Tibial artery (tissue), 4 donors: ENCODE measurements at regions not wholly inside any gene's neighbourhood (a gene's known extent, or its start where the extent isn't known, plus 50 kb on each side); places are given as distances from the start of the nearest gene placed in this dataset.

Source experiments
- DNase-seq, 2 donors: peaks; one replicate each; pipeline ENCODE4 v3.0.0-alpha.2; 2019
- H3K27ac ChIP-seq, 2 donors: fragments of 200-600 bp; sonication (generic) in 1 of 2; 1 replicate in 1 of 2; 2 replicates in 1 of 2; pipeline ENCODE4 v1.5.1; 2018 to 2019; ENCODE audit warnings: mild to moderate bottlenecking in 1 of 2
- H3K27me3 ChIP-seq, 2 donors: fragments of 200-600 bp; sonication (generic) in 1 of 2; one replicate each; pipeline versions ENCODE4 v1.5.1 to v1.6.0; 2016 to 2019
- H3K36me3 ChIP-seq, 3 donors: fragments of 200-600 bp; sonication (generic) in 2 of 3; one replicate each; pipeline ENCODE4 v1.5.1; 2016 to 2019; ENCODE audit warnings: mild to moderate bottlenecking in 2 of 3
- H3K4me1 ChIP-seq, 4 donors: fragments of 200-600 bp; sonication (generic) in 2 of 4; 1 replicate in 3 of 4; 2 replicates in 1 of 4; pipeline ENCODE4 v1.5.1; 2016 to 2019
- H3K4me3 ChIP-seq, 2 donors: fragments of 200-600 bp; sonication (generic) in 1 of 2; 1 replicate in 1 of 2; 2 replicates in 1 of 2; pipeline ENCODE4 v1.5.1; 2018 to 2019; ENCODE audit warnings: mild to moderate bottlenecking in 2 of 2
- H3K9me3 ChIP-seq, 3 donors: fragments of 200-600 bp; sonication (generic) in 1 of 3; one replicate each; pipeline ENCODE4 v1.5.1; 2016 to 2019
- intact Hi-C: fragments of 100-400 bp; cut with DNase I; formaldehyde crosslinking; loops from one replicate; pipeline ENCODE4 v1.15.0; 2023; ENCODE audit warnings: low total_unique reads
- TF ChIP-seq, protein P1 (sequence below), 2 experiments: fragments of 200-600 bp in 1 of 2; fragments of 450-650 bp in 1 of 2; IDR thresholded peaks; one replicate each; pipeline ENCODE4 v1.5.1; 2017 to 2019; ENCODE audit warnings: antibody characterized with exemption in 2 of 2, mild to moderate bottlenecking in 1 of 2, moderate library complexity in 1 of 2

- H3K4me3 ChIP-seq, result no peak overlapping the region
- intact Hi-C loops, result no loop called here
- DNase-seq, result no peak
- no peak overlapping the region for H3K27ac ChIP-seq
- TF ChIP-seq, protein P1, sequence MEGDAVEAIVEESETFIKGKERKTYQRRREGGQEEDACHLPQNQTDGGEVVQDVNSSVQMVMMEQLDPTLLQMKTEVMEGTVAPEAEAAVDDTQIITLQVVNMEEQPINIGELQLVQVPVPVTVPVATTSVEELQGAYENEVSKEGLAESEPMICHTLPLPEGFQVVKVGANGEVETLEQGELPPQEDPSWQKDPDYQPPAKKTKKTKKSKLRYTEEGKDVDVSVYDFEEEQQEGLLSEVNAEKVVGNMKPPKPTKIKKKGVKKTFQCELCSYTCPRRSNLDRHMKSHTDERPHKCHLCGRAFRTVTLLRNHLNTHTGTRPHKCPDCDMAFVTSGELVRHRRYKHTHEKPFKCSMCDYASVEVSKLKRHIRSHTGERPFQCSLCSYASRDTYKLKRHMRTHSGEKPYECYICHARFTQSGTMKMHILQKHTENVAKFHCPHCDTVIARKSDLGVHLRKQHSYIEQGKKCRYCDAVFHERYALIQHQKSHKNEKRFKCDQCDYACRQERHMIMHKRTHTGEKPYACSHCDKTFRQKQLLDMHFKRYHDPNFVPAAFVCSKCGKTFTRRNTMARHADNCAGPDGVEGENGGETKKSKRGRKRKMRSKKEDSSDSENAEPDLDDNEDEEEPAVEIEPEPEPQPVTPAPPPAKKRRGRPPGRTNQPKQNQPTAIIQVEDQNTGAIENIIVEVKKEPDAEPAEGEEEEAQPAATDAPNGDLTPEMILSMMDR (IDR thresholded peaks at IDR 0.05), result no peak
- no peaks in the 10 kb centered on the region for H3K36me3 ChIP-seq
- no peaks in the 10 kb centered on the region for H3K9me3 ChIP-seq
- no peaks in the 10 kb centered on the region for H3K27me3 ChIP-seq
- H3K4me1 ChIP-seq, result no peaks in the 10 kb centered on the region
These were observed 315.3 kb downstream of the BMPER start for GRCh38 chr7:34220506-34221185.

GRCh38 chr7:34222316-34222715, 317.0 kb downstream of the BMPER start:
- Histone ChIP-seq H3K36me3 (no peaks in the 10 kb centered on the region), H3K27me3 (peaks cover 0 to 6% of the 10 kb centered on the region in 2 donors), H3K27ac (no peak overlapping the region), H3K4me3 (no peak overlapping the region), H3K9me3 (no peaks in the 10 kb centered on the region), H3K4me1 (no peaks in the 10 kb centered on the region)
- intact Hi-C loops, result no loop called here
- TF ChIP-seq, protein P1 (IDR thresholded peaks at IDR 0.05), result no peak
- no peak for DNase-seq

- TF ChIP-seq, protein P1 (IDR thresholded peaks at IDR 0.05), result no peak
- no peaks in the 10 kb centered on the region for H3K4me1 ChIP-seq
- H3K9me3 ChIP-seq, result no peaks in the 10 kb centered on the region
- no peaks in the 10 kb centered on the region for H3K36me3 ChIP-seq
- intact Hi-C loops, result no loop called here
- no peak overlapping the region for H3K27ac ChIP-seq
- no peak for DNase-seq
- peaks cover 0 to 6% of the 10 kb centered on the region in 2 donors for H3K27me3 ChIP-seq
- H3K4me3 ChIP-seq, result no peak overlapping the region
These were observed 317.4 kb downstream of the BMPER start for GRCh38 chr7:34222722-34223121.

GRCh38 chr7:34224281-34224680, 318.9 kb downstream of the BMPER start:
- intact Hi-C loops, result no loop called here
- no peak for DNase-seq
- no peaks in the 10 kb centered on the region for H3K4me1 ChIP-seq
- no peak overlapping the region for H3K27ac ChIP-seq
- no peaks in the 10 kb centered on the region for H3K36me3 ChIP-seq
- no peaks in the 10 kb centered on the region for H3K9me3 ChIP-seq
- TF ChIP-seq, protein P1 (IDR thresholded peaks at IDR 0.05), result no peak
- H3K27me3 ChIP-seq, result peaks cover 0 to 6% of the 10 kb centered on the region in 2 donors
- H3K4me3 ChIP-seq, result no peak overlapping the region

DNA sequence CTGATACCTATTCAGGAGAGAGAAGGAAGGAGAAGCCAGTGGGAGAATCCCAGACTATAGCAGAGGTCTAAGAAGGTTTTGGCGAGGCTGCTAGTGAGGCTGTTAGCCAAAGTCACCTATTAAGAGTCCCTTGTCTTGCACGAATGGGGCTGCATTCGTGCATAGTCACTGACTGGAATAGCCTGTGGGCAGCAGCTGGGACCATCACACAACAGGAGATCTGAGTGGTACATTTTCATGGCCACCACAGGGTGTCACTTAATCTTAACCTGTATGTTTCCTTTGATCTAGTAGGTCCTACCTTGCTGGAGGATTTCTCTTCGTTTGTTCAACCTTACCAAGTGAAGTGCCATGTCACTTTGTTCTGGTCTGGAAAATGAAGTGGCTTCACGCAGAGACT, 319.9 kb downstream of the BMPER start:
- TF ChIP-seq, protein P1 (IDR thresholded peaks at IDR 0.05), result no peak
- intact Hi-C loops, result no loop called here
- Histone ChIP-seq H3K36me3 (no peaks in the 10 kb centered on the region), H3K4me1 (no peaks in the 10 kb centered on the region), H3K9me3 (no peaks in the 10 kb centered on the region), H3K4me3 (no peak overlapping the region), H3K27ac (no peak overlapping the region), H3K27me3 (peaks cover 0 to 6% of the 10 kb centered on the region in 2 donors)
- DNase-seq, result no peak
